Large intestine (tissue), 3 donors: ENCODE measurements at regions not wholly inside any gene's neighbourhood (a gene's known extent, or its start where the extent isn't known, plus 50 kb on each side); places are given as distances from the start of the nearest gene placed in this dataset.
A peak's percentile ranks its signal among the peaks of the same experiment; 100 is the strongest.
"Not testable (repeated sequence)": the region's sequence is repeated elsewhere in the genome, so short reads cannot be mapped to it uniquely, and the experiment has no call there.

Experiments used
- DNase-seq, 2 donors: peaks; one replicate each; pipeline versions ENCODE4 v3.0.0 to v3.0.0-alpha.2; 2013
- H3K27ac ChIP-seq: one replicate; pipeline ENCODE4 v1.5.1; 2013; ENCODE audit warnings: low read length
- H3K27me3 ChIP-seq: 2 replicates; pipeline ENCODE4 v1.6.1; 2013; ENCODE audit warnings: low read length; ENCODE audit not compliant: control insufficient read depth, insufficient read depth
- H3K36me3 ChIP-seq: 2 replicates; pipeline ENCODE4 v1.6.1; 2013; ENCODE audit warnings: low read length; ENCODE audit not compliant: control insufficient read depth, insufficient read depth
- H3K4me1 ChIP-seq: one replicate; pipeline ENCODE4 v1.6.1; 2013; ENCODE audit warnings: low read length; ENCODE audit not compliant: control insufficient read depth, insufficient read depth
- H3K4me3 ChIP-seq: one replicate; pipeline ENCODE4 v1.5.1; 2013; ENCODE audit warnings: low read length
- H3K9me3 ChIP-seq: one replicate; pipeline ENCODE4 v1.6.1; 2013; ENCODE audit warnings: mild to moderate bottlenecking, low read depth, low read length, moderate library complexity; ENCODE audit not compliant: control insufficient read depth
- WGBS: methylation state at CpG from one replicate; pipeline ENCODE4 v1.1.5; 2013; ENCODE audit warnings: low lambda C conversion rate; ENCODE audit not compliant: insufficient coverage; 5-methylcytosine and 5-hydroxymethylcytosine counted together

GRCh38 chr5:161007879-161008278, 155.9 kb upstream of the ATP10B start:
- no peaks in the 10 kb centered on the region for H3K27me3 ChIP-seq
- H3K4me3 ChIP-seq: no peak overlapping the region
- H3K27ac ChIP-seq: no peak overlapping the region
- peaks cover 14% of the 10 kb centered on the region for H3K9me3 ChIP-seq
- no peak for DNase-seq
- WGBS: no CpG with 5 or more reads among the region's 2 CpGs
- H3K36me3 ChIP-seq: no peaks in the 10 kb centered on the region
- no peaks in the 10 kb centered on the region for H3K4me1 ChIP-seq

GRCh38 chr5:161002571-161003074, 150.6 kb upstream of the ATP10B start:
- H3K4me3 ChIP-seq: no peak overlapping the region
- H3K27me3 ChIP-seq: no peaks in the 10 kb centered on the region
- no peak overlapping the region for H3K27ac ChIP-seq
- no CpG with 5 or more reads among the region's 1 CpG for WGBS
- H3K4me1 ChIP-seq: no peaks in the 10 kb centered on the region
- DNase-seq: no peak
- H3K9me3 ChIP-seq: peaks cover 16% of the 10 kb centered on the region
- no peaks in the 10 kb centered on the region for H3K36me3 ChIP-seq

GRCh38 chr5:161001604-161002003, 149.6 kb upstream of the ATP10B start:
- Histone ChIP-seq H3K4me1 (no peaks in the 10 kb centered on the region), H3K4me3 (no peak overlapping the region)

GRCh38 chr5:161001142-161001541, 149.1 kb upstream of the ATP10B start:
- no CpG with 5 or more reads among the region's 1 CpG for WGBS
- not testable (repeated sequence) for H3K4me1 ChIP-seq, H3K36me3 ChIP-seq, H3K4me3 ChIP-seq, H3K27me3 ChIP-seq, DNase-seq, H3K27ac ChIP-seq
- H3K9me3 ChIP-seq: peaks cover 16% of the 10 kb centered on the region

More at GRCh38 chr5:161001604-161002003, 149.6 kb upstream of the ATP10B start:
- Histone ChIP-seq H3K36me3 (no peaks in the 10 kb centered on the region), H3K27me3 (no peaks in the 10 kb centered on the region), H3K9me3 (peaks cover 16% of the 10 kb centered on the region), H3K27ac (no peak overlapping the region)
- 86% methylated on average over 1 of the region's 1 CpG for WGBS
- no peak for DNase-seq

GRCh38 chr5:160991205-160991604, 139.2 kb upstream of the ATP10B start:
- Histone ChIP-seq H3K36me3 (no peaks in the 10 kb centered on the region), H3K4me3 (no peak overlapping the region), H3K27ac (no peak overlapping the region), H3K9me3 (no peaks in the 10 kb centered on the region), H3K27me3 (no peaks in the 10 kb centered on the region), H3K4me1 (no peaks in the 10 kb centered on the region)
- WGBS: no CpG with 5 or more reads among the region's 1 CpG
- DNase-seq: no peak

GRCh38 chr5:160979385-160979784, 127.4 kb upstream of the ATP10B start:
- Histone ChIP-seq H3K27ac (no peak overlapping the region), H3K9me3 (no peaks in the 10 kb centered on the region), H3K27me3 (no peaks in the 10 kb centered on the region), H3K4me1 (no peaks in the 10 kb centered on the region), H3K4me3 (no peak overlapping the region), H3K36me3 (no peaks in the 10 kb centered on the region)
- peak in 1 of 2 donors; percentile 23 for DNase-seq
- WGBS: no CpG with 5 or more reads among the region's 3 CpGs

- Histone ChIP-seq H3K27ac (no peak overlapping the region), H3K36me3 (no peaks in the 10 kb centered on the region), H3K4me1 (no peaks in the 10 kb centered on the region), H3K4me3 (no peak overlapping the region), H3K27me3 (no peaks in the 10 kb centered on the region), H3K9me3 (no peaks in the 10 kb centered on the region)
- DNase-seq: no peak
Measured at GRCh38 chr5:160978944-160979343, 126.9 kb upstream of the ATP10B start.

- H3K27ac ChIP-seq: no peak overlapping the region
- no peaks in the 10 kb centered on the region for H3K9me3 ChIP-seq
- no peak overlapping the region for H3K4me3 ChIP-seq
- no peak for DNase-seq
- H3K36me3 ChIP-seq: no peaks in the 10 kb centered on the region
- WGBS: no CpG with 5 or more reads among the region's 2 CpGs
- H3K27me3 ChIP-seq: no peaks in the 10 kb centered on the region
- no peaks in the 10 kb centered on the region for H3K4me1 ChIP-seq
Measured at GRCh38 chr5:160976181-160976580, 124.2 kb upstream of the ATP10B start.

GRCh38 chr5:160970605-160971191, 118.7 kb upstream of the ATP10B start:
- Histone ChIP-seq H3K27me3 (no peaks in the 10 kb centered on the region), H3K4me3 (no peak overlapping the region), H3K27ac (no peak overlapping the region), H3K36me3 (no peaks in the 10 kb centered on the region), H3K9me3 (no peaks in the 10 kb centered on the region), H3K4me1 (no peaks in the 10 kb centered on the region)
- no CpG with 5 or more reads among the region's 1 CpG for WGBS
- DNase-seq: no peak

- H3K9me3 ChIP-seq: no peaks in the 10 kb centered on the region
- no peaks in the 10 kb centered on the region for H3K4me1 ChIP-seq
- no peaks in the 10 kb centered on the region for H3K27me3 ChIP-seq
- H3K4me3 ChIP-seq: no peak overlapping the region
- no peak overlapping the region for H3K27ac ChIP-seq
- no peaks in the 10 kb centered on the region for H3K36me3 ChIP-seq
- DNase-seq: peak in 1 of 2 donors; percentile 60
Measured at GRCh38 chr5:160969645-160970044, 117.6 kb upstream of the ATP10B start.

GRCh38 chr5:160968480-160968879, 116.5 kb upstream of the ATP10B start:
- Histone ChIP-seq H3K4me3 (no peak overlapping the region), H3K4me1 (no peaks in the 10 kb centered on the region), H3K27ac (no peak overlapping the region), H3K36me3 (no peaks in the 10 kb centered on the region), H3K27me3 (no peaks in the 10 kb centered on the region), H3K9me3 (no peaks in the 10 kb centered on the region)
- WGBS: no CpG with 5 or more reads among the region's 6 CpGs
- DNase-seq: no peak
